ENCODE measurements at regions not wholly inside any gene's neighbourhood (a gene's known extent, or its start where the extent isn't known, plus 50 kb on each side); places are given as distances from the start of the nearest gene placed in this dataset.

DNA sequence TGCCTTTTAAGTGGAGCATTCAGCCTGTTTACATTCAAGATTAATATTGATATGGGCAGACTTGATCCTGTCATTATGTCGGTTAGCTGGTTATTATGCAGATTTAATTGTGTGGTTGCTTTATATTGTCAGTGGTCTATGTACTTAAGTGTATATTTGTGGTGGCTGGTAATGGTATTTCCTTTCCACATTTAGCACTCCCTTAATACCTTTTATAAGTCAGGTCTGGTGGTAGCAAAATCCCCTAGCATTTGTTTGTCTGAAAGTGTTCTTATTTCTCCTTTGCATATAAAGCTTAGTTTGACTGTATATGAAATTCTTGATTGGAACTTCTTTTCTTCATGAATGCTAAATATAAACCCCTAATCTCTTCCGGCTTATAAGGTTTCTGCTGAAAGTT, 403.7 kb upstream of the EPHA5 start:
- TF ChIP-seq POLR2A (IDR thresholded peaks at IDR 0.05), result no peak
- TF ChIP-seq, protein P1, sequence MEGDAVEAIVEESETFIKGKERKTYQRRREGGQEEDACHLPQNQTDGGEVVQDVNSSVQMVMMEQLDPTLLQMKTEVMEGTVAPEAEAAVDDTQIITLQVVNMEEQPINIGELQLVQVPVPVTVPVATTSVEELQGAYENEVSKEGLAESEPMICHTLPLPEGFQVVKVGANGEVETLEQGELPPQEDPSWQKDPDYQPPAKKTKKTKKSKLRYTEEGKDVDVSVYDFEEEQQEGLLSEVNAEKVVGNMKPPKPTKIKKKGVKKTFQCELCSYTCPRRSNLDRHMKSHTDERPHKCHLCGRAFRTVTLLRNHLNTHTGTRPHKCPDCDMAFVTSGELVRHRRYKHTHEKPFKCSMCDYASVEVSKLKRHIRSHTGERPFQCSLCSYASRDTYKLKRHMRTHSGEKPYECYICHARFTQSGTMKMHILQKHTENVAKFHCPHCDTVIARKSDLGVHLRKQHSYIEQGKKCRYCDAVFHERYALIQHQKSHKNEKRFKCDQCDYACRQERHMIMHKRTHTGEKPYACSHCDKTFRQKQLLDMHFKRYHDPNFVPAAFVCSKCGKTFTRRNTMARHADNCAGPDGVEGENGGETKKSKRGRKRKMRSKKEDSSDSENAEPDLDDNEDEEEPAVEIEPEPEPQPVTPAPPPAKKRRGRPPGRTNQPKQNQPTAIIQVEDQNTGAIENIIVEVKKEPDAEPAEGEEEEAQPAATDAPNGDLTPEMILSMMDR (IDR thresholded peaks at IDR 0.05), result no peak
